GM19438 (cell line): ENCODE measurements at regions not wholly inside any gene's neighbourhood (a gene's known extent, or its start where the extent isn't known, plus 50 kb on each side); places are given as distances from the start of the nearest gene placed in this dataset.

Experiments used
- ATAC-seq: cut with Tn5 transposase; IDR thresholded peaks from one replicate; pipeline ENCODE4 v1.9.1; 2021; ENCODE audit warnings: low read depth; ENCODE audit not compliant: unreplicated experiment

DNA sequence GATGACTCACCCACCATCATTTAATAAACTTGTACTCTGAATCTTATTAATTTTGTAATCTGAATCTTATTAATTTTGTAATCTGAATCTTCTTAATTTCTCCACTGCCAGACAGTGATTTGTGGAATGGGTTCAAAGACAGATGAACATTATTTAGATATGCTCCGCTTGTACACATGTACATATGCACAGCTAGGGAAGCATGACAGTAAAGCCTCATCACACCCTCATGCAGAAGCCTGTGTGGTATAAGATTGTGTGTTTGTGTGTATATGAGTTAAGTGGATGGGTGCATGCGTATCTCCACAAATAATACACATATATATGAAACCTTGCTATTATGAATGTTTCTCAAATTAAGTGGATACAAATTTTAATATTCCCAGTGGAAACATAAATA lies 318.5 kb upstream of the SFRP2 start:
- ATAC-seq: no peak

GRCh38 chr4:154088741-154089140 lies 299.9 kb upstream of the SFRP2 start:
- ATAC-seq: no peak

- ATAC-seq: no peak
These were observed 297.4 kb upstream of the SFRP2 start for GRCh38 chr4:154086247-154086646.

- ATAC-seq: no peak
These were observed 296.0 kb upstream of the SFRP2 start for GRCh38 chr4:154084864-154085263.

DNA sequence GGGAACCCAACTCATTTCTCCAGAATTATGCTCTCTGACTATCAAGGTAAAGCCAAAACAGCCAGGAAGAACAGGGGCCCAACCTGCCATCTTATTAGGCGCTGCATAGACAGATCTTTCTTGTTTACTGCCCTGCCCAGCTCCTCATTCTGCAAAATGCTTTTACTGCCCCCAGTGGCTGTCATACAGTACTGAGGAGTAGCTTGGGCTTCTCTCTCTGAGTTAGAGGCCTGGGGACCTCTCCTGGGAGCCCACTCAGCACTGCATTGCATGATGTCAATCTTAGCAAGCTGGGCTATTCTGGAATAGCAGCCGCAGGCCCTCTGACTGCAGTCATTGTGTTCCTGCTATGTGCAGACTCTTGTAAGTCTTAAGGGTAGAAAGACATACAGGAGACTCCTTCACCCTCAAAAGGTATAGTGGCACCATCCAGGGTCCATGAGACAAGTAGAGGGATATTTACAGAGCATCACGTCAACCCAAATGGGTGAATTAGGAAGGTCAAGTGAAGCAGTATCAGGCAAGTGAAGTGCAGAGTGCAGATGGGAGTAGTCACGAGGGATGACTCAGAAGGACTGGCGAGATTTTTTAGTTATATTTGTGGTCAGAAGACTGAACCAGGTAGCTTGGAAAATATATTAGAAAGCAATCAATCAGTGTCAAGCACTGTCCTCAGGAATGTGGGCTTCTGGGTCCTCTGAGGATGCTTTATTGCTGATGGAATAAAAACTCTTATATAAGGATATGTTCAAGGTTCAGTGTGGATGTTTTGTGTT lies 294.1 kb upstream of the SFRP2 start:
- no peak for ATAC-seq

DNA sequence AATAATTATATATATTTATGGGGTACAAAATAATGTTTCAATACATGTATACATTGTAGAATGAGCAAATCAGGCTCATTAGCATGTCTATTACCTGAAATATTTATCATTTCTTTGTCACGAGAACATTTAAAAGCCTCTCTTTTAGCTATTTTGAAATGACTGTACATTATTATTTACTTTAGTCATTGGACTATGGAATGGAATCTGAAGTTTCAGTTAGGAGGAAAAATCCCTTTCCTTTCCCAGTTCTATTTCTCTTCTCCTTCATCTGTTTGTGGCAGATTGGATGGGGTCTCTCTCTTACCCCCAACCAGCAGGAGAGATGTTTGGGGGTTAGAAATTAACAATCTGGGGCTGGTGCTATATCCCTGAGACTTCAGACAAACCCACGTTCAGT lies 292.5 kb upstream of the SFRP2 start:
- ATAC-seq: no peak

DNA sequence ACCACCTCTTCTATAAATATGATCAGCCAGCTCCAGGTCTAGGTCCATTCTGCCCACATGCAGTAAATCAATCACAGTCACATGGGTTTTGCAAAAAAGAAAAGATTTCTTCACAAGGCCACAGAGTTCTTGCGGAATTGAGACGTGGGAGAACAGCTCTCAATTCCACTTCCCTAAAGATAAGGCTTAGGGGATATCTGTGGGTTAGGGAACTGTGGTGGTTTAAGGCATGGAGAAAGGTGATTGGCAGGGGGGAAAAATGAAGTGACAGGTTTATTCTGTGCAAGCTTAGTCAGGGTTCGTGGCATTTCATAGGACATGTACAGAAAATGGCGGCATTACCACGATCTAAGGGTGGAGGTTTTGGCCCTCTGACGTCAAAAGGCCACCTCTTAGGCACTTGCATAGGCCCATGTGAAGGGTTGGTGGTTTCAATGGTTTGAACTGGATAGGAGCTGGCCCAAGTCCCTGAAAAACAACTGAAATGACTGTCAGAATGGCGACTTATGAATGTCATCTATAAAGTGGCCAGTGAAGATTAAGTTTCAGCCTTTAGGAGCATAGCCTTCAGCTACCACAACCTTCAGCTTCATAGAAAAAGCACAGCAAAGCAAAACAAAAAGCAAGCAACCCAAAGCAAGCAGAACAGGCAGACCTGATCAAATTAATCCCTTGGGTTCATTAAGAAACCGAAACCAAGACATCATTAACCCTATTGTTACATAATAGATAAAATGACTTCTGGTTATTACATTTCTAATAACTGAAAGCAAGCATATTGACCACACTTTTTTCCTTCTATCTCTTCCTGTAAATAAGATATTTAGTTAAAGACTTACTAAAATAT lies 289.8 kb upstream of the SFRP2 start:
- no peak for ATAC-seq

GRCh38 chr4:154076921-154077320 lies 288.0 kb upstream of the SFRP2 start:
- ATAC-seq: no peak

DNA sequence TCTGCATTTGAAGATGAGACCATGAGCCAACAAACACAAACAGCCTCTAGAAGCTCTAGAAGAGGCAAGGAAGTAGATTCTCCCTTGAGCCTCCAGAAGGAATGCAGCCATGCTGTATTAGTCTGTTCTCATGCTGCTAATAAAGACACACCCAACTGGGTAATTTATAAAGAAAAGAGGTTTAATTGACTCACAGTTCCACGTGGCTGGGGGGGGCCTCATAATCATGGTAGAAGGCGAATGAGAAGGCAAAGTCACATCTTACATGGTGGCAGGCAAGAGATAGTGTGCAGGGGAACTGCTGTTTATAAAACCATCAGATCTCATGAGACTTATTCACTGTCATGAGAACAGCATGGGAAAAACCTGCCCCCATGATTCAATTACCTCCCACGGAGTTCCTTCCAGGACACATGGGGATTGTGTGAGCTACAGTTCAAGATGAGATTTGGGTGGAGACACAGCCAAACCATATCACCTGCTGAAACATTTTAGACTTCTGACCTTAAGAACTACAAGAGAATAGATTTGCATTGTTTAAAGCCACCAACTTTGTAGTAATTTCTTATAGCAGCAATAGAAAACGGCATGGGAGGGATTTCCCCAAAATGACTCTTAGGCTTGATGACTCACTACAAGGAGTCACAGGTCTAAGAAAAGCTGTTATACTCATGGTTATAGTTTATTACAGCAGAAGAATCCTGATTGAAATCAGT lies 284.4 kb upstream of the SFRP2 start:
- no peak for ATAC-seq

- no peak for ATAC-seq
These were observed 278.9 kb upstream of the SFRP2 start for GRCh38 chr4:154067786-154068185.

GRCh38 chr4:154065368-154065767 lies 276.5 kb upstream of the SFRP2 start:
- no peak for ATAC-seq

DNA sequence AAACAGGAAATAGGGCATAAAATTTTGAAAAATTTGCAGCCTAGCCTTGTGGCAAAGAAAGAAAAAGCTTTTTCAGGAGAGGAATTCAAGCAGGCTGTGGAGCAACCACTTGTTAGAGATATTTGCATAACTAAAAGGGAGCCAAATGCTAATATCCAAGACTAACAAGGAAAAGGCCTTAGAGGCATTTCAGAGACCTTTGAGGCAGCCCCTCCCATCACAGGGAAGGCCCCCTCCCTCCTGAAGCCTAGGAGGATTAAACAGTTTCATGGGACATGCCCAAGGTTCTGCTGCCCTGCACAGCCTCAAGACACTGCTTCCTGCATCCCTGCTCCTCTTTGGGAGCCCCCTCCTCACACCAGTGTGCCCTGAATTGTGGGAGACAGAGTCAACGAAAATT lies 275.4 kb upstream of the SFRP2 start:
- no peak for ATAC-seq

DNA sequence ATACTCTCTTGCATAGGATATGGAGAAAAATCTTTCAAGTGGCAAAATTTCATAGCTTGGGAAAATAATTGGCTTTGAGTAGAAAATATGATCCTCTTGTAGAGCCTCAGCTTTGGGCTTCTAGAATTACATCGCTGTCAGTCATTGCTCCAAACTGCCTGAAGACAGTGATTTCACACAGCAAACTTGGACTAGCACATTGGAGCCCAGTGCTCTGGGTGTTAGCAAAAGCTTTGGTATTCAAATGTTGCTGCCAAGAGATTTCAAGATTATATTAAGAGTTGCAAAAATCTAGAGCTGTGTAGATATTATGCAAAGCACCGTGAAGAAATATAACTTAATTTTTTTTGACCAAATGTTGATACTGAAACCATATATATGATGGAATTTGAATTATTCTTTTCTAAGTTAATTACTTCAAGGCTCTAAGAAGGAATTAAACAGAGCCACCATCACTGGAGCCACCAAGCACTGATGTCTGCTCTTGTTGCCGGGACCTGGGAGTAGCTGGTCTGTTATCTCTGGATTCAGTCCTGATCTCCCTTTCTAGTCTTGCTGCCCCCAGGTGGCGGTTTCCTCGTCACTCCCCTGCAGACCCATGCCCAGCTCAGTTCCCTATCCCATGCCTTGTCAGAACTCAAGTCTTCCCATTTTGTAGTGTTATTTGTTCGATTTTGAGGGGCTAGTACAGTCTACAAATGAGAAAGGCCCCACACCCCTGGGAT lies 260.7 kb upstream of the SFRP2 start:
- no peak for ATAC-seq

GRCh38 chr4:154047733-154048132 lies 258.9 kb upstream of the SFRP2 start:
- ATAC-seq: no peak

DNA sequence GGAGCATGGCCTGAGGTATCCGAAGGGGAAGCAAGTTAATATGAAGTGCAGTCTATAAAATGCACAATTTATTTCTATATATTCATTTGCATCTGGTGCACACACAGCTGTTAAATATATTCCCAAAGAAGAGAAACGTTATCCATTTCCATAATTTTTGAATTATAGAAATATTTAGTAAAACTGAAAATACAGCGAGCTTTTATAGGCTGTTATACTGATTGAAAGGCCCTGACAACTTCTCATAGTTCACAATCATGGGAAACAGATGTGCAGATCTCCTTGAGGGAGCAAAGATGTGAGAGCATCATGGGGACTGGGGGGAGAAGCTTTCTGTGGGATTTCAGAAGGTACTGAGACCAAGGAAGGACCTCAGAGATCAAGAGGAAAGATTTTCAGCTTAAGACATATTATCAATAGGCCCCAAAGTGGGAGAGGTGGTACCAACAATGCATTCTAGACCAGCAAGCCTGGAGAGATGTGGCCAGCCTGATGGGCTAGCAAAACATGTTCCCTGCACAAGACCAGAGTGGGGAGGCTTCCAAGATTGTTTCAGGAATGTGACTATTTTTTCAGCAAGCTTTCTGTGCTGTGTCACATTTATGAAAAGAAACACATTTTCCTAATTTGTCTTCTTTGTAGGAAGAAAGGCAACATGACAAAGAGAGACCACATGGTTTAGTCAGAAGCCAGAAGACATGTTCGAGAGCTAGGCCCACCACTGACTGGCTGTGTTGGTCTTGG lies 256.0 kb upstream of the SFRP2 start:
- no peak for ATAC-seq

DNA sequence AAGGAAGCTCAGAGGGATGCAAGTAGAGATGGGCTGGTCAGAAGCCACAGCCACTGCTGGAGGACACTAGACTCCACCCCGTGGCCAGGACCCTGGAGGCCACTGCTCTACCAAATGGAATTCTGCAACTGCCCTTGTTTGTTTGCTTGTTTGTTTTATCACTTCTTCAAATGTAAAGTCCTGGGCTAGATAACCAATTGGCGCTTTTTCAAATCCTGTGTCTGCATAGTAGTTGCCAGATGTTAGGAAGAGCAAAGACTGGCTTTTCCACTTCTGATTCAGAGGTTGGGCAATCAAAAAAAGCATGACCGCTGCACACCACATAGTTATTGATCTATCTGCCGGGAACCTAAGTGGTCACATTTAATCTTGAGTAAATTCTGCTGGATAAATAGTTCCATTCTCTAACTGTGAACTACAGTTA lies 255.2 kb upstream of the SFRP2 start:
- no peak for ATAC-seq

GRCh38 chr4:154041640-154042039 lies 252.8 kb upstream of the SFRP2 start:
- ATAC-seq: no peak

DNA sequence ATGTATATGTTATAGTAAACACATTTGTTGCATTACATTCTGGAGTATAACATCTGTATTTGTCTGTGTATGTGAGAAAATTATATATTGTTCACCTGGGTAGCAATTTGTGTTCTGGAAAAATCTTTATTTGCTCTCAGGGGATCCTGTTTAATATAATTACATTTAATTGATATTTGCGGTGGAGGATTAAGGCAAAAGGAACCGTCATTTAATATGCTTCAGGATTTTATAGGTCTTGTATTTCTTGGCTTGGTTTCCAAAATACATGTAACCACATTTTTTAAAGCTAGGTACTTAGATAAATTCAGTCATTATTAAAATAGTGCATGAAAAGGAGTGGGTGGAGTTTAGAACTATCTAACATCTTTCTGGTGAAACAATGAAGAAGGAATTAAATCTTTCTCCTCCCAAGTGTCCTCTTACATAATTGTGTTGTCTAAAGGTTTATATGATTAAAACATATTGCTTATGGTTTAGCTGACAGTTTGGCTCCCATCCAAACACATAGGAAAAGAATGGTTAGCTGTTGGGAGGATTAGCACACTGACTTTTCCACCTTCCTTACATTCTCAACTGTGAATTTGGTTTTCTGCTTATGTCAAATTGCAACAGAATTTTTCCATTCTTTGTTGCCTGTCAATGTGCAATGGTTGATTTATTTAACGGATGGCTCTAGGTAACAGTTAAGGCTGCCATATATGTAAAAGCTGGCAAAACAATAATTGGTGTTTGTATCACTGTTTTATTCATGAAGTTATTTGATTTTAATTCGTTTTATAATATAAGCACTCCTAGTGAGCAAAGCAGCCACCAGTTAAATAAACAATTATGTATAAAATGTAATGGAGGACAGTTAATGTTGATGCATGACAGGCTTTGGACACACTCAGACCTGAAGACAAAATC lies 250.8 kb upstream of the SFRP2 start:
- ATAC-seq: no peak

GRCh38 chr4:154036856-154037255 lies 248.0 kb upstream of the SFRP2 start:
- no peak for ATAC-seq
